Motor neuron (in vitro differentiated cells): ENCODE measurements at regions not wholly inside any gene's neighbourhood (a gene's known extent, or its start where the extent isn't known, plus 50 kb on each side); places are given as distances from the start of the nearest gene placed in this dataset.

Source experiments
- ATAC-seq, 8 experiments: fragments of 200-7000 bp; cut with Tn5 transposase; replicated peaks in 6 of 8; 2 replicates each; pipeline ENCODE4 v1.8.0; 2021; ENCODE audit warnings: mild to moderate bottlenecking in 8 of 8, moderate library complexity in 8 of 8
- H3K27ac ChIP-seq, 2 donors: fragments of 250-450 bp; sonication (Bioruptor Pico); 2 replicates each; pipeline ENCODE4 v1.9.0; 2021; ENCODE audit warnings: antibody characterized with exemption in 2 of 2, mild to moderate bottlenecking in 2 of 2, moderate library complexity in 1 of 2
- H3K4me1 ChIP-seq, 2 donors: fragments of 250-450 bp; sonication (Bioruptor Pico); replicated peaks in 1 of 2; 2 replicates each; pipeline ENCODE4 v1.6.1; 2021; ENCODE audit warnings: antibody characterized with exemption in 2 of 2, mild to moderate bottlenecking in 2 of 2, moderate library complexity in 1 of 2
- H3K4me3 ChIP-seq, 5 donors: fragments of 250-450 bp; sonication (Bioruptor Pico); 2 replicates each; pipeline ENCODE4 v1.9.0; 2021; ENCODE audit warnings: antibody characterized with exemption in 5 of 5, mild to moderate bottlenecking in 5 of 5, moderate library complexity in 4 of 5
- WGBS, 10 experiments: fragments of 450-650 bp; shearing (Covaris generic); methylation state at CpG; one replicate each; pipeline ENCODE4 v1.0.0; 2022; 5-methylcytosine and 5-hydroxymethylcytosine counted together
- in situ Hi-C, 9 experiments: fragments of 400-800 bp; cut with MboI; loops; one replicate each; pipeline ENCODE4 v1.15.0; 2021; ENCODE audit warnings: low sequenced_read_pairs in 9 of 9, low pct_unique_long_range_greater_than_20kb in 2 of 9; ENCODE audit not compliant: unreplicated experiment in 9 of 9

DNA sequence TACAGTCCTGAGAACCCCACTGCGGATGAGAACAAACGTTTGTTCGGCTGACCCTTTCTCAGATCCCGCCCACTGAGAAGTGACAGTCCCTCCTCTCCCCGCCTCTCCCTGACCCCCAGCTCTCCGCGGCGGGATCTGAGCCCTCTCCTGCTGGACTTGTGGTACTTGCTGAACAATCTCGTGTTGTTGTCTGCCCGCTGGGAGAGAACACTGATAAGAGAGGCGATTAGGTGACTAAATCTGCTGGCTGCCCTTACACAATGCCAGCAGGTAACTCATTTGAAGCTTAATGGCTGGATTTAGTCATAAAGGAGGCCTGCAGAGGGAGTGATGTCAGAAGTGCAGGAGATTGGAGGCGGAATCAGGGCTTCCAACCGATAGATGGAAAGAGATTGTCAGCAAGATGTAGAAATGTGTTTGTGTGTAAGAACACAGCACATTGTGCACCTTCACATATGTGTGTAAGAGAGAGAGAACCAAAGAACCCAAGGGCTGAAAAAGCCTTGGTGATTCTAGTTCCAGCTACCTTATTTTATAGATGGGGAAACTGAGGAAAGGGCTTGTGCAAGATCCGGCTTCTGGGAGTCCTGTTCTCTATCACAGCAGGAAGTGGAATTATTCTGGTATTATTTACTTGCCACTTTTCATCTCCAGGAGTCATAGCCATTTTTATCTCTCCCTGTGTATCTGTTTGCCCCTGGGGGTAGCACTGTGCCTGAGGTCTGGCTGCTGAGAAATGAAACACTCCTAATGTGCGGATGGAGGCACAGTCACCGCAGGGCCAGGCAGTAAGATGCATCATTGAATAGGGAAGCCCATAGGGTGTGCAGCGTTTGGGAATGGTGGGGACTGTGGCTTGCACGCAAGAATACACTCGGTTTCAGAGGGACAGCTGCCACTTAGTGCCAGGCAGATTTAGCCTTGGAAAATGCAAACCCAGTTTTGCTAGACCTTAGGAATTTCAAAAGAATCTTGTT, 203.7 kb upstream of the MSX2 start:
- WGBS, 10 experiments, result 11 to 93% (median 68%) methylated on average over 1 to 15 of the region's 19 CpGs
- peak in 5 of 8 experiments; percentile 57 to 76 (median 68) for ATAC-seq
- no peak overlapping the region for H3K4me3 ChIP-seq
- peaks cover 4 to 8% of the 10 kb centered on the region in 2 donors for H3K4me1 ChIP-seq
- in situ Hi-C loops, result no loop called here
- no peak overlapping the region for H3K27ac ChIP-seq

DNA sequence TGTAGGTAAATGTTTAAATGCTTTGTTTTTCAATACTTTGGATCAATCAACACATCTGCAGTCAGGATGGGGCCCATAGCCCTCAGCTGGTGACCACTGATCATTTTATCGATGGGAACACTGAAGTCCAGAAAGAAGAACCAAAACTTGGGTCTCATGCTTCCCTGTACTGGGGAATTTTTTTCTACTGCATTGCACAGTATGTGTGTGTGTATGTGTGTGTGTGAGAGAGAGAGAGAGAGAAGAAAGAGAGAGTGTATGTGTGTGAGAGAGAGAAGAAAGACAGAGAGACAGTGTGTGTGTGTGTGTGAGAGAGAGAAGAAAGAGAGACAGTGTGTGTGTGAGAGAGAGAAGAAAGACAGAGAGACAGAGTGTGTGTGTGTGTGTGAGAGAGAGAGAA, 202.9 kb upstream of the MSX2 start:
- WGBS, 10 experiments, result 0 to 100% (median 64%) methylated on average over 1 of the region's 1 CpG; no CpG with 5 or more reads in 2 of the 10 experiments
- Histone ChIP-seq H3K27ac (no peak overlapping the region), H3K4me1 (peaks cover 4 to 8% of the 10 kb centered on the region in 2 donors), H3K4me3 (no peak overlapping the region)
- no peak for ATAC-seq
- in situ Hi-C loops, result no loop called here

DNA sequence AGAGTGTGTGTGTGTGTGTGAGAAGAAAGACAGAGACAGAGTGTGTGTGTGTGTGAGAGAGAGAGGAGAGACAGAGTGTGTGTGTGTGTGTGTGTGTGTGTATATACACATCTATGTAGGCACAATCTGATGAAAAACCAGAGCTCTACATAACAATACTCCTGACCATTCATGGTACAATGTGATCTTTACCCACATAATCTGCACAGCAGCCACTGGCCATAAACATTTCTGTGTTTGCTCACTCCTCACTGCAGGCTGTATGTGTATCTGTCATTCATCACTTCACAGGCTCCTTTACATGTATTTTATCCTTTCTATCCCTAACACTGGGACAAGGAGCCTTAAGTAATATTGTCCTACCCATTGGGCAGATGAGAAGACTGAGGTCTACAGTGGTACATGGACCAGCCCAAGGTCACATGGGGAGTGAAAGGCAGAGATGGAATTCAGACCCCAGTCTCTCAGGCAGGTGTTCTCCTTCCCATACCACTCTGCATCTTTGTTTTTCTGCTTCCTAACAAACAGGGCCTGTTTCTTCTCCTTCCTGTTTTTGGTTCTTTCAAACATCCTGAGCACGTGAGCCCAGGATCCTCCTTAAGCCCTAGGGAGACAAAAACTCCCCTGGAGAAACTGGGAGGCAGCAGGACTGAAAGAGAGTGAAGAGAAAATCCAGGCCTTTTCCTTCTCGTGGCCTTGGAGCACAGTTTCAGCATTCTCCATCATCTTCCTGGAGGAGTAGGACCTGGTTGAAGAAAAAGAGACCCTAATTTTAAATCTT, 201.7 kb upstream of the MSX2 start:
- ATAC-seq, result no peak
- H3K27ac ChIP-seq, result no peak overlapping the region
- in situ Hi-C loops, result no loop called here
- WGBS, 10 experiments, result 0 to 79% (median 35%) methylated on average over 1 to 2 of the region's 2 CpGs; no CpG with 5 or more reads in 2 of the 10 experiments
- H3K4me1 ChIP-seq, result peaks cover 4 to 8% of the 10 kb centered on the region in 2 donors
- no peak overlapping the region for H3K4me3 ChIP-seq

DNA sequence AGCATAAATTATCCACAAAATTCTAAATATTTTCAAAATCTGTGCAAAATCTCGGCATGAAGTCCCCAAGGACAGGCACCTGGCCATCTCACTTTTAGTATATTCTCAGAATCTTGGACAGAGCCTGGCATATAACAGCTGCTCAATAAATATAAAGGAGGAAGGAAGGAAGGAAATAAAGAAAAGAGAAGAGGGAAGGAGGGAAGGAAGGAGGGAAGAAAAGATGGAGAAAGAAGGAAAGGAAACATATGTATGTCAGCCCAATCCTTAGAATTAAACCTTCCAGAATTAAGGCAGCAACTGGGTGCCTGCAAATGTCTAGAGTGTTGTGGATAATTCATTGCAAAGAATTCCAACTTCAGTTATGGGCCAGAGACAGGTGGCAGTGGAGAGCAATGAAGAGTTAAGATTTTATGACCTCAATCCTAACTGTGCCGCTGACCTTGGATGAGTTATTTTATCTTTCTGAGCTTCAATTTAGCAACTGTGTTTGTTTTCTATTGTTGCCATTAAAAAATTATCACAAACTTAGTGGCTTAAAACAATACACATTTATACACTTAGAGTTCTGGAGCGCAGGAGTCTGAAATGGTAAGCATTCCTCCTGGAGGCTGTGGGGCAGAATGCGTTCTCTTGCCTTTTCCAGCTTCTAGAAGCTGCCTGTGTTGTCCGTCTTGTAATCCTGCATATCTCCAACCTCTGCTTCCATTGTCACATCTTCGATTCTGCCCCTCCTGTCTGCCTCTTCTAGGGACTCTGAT, 200.9 kb upstream of the MSX2 start:
- in situ Hi-C loops, result no loop called here
- Histone ChIP-seq H3K27ac (no peak overlapping the region), H3K4me1 (peaks cover 4 to 8% of the 10 kb centered on the region in 2 donors), H3K4me3 (no peak overlapping the region)
- no peak for ATAC-seq
- WGBS, 10 experiments, result 20 to 100% (median 75%) methylated on average over 1 to 5 of the region's 6 CpGs

DNA sequence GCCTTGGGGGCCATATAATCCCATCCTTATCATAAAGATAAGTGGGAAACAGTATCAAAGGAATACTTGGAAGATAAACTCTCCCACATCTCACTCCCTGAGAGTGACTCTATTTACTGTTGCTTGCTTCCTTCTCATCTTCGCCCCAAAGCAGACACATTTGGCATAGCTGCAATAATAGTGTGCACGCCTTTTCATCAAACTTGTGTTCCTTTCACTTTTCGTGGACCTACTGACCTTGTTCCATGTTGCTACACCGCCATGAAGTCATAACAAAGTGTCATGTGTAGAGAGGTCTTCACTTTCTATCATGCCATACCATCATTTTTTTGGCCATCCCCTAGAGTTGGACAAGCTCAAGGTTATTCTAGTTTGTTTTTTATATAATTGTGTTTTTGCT, 200.0 kb upstream of the MSX2 start:
- in situ Hi-C loops, result no loop called here

DNA sequence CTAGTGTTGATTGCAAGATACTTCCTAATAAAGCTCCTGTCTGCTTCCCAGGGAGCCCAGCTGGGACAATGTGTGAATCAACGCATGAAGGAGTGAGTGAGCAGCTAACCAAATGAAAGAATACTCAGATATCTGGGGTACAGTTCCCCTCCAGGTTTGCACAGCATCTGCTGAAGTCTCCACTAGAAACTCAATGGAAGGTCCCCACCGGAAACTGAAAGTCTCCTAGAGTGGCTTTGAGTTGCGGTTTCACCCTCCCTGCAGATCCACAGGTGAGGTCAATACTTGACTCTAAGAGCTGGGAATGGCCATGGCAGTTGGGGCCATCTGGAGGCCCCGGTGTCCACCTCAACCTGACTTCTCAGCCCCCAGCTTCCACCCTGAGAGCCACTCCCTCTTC, 198.2 kb upstream of the MSX2 start:
- no peaks in the 10 kb centered on the region for H3K4me1 ChIP-seq
- in situ Hi-C loops, result no loop called here
- no peak overlapping the region for H3K27ac ChIP-seq
- ATAC-seq, result no peak
- WGBS, 10 experiments, result 0 to 100% (median 60%) methylated on average over 1 to 4 of the region's 4 CpGs; no CpG with 5 or more reads in 3 of the 10 experiments
- no peak overlapping the region for H3K4me3 ChIP-seq

More for the DNA sequence above, 200.0 kb upstream of the MSX2 start:
- WGBS, 10 experiments, result 21 to 100% (median 80%) methylated on average over 1 to 4 of the region's 4 CpGs; no CpG with 5 or more reads in 4 of the 10 experiments
- no peak for ATAC-seq
- Histone ChIP-seq H3K27ac (no peak overlapping the region), H3K4me1 (peaks cover 4 to 8% of the 10 kb centered on the region in 2 donors), H3K4me3 (no peak overlapping the region)

DNA sequence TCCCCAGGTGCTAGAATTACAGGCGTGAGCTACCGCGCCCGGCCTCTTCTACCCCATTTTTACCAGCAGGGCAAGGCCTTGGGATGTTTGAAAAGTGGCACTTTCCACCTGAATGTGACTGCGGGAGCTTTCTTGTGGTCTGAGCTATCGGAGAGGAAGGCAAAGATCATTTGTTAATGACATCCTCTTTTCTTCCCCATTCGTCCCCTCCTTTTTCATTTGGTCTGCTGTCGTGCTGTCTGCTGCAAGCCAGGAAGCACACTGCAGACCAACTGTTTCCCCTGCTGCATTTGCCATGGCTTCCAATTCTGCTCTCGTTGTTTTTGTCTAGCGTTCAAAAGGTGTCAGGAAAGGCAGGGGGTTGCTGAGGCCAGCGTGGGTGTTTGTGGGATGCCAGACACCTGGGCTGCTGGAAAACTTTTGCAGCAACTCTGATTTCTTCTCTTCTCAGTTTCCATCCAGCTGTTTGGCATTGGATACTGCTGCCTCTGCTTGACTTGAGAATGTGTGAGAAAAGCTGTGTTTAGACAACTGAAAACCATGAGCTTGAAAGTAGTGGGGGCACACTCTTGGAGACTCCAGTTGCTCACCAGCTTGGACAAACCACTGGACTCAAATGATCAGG, 196.4 kb upstream of the MSX2 start:
- ATAC-seq, result no peak
- Histone ChIP-seq H3K27ac (no peak overlapping the region), H3K4me1 (peaks cover 0 to 5% of the 10 kb centered on the region in 2 donors), H3K4me3 (no peak overlapping the region)
- in situ Hi-C loops, result no loop called here
- 10 to 91% (median 50%) methylated on average over 1 to 8 of the region's 11 CpGs; no CpG with 5 or more reads in 1 of the 10 experiments for WGBS, 10 experiments

DNA sequence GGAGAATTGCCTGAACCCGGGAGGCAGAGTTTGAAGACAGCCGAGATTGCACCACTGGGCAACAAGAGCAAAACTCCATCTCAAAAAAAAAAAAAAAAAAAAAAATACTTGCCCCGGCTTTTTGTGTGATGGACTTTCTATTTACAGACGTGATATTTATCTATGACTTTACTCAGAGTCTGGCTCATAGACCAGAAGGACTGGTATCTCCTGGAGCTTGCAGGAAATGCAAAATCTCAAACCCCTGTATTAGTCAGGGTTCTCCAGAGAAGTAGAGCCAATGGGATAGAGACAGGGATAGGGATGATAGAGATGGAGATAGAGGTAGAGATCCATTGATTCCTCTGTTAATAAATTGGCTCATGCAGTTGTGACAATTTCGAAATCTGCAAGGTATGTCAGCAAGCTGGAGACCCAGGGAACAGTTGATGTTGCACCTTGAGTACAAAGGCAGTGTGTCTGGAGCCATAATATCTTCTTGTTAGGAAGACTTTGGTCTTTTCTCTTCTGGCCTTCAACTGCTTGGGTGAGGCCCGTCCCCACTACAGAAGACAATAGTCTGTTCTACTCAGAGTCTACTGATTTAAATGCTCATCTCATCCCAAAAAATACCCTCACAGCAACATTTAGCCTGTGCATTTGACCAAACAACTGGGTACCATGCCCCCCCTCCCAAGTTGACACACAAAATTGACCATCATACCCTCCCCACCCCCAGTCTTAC, 195.4 kb upstream of the MSX2 start:
- ATAC-seq, result no peak
- Histone ChIP-seq H3K4me1 (peaks cover 0 to 5% of the 10 kb centered on the region in 2 donors), H3K4me3 (no peak overlapping the region), H3K27ac (no peak overlapping the region)
- WGBS, 10 experiments, result 59 to 100% (median 69%) methylated on average over 2 to 5 of the region's 6 CpGs; no CpG with 5 or more reads in 3 of the 10 experiments
- in situ Hi-C loops, result no loop called here

DNA sequence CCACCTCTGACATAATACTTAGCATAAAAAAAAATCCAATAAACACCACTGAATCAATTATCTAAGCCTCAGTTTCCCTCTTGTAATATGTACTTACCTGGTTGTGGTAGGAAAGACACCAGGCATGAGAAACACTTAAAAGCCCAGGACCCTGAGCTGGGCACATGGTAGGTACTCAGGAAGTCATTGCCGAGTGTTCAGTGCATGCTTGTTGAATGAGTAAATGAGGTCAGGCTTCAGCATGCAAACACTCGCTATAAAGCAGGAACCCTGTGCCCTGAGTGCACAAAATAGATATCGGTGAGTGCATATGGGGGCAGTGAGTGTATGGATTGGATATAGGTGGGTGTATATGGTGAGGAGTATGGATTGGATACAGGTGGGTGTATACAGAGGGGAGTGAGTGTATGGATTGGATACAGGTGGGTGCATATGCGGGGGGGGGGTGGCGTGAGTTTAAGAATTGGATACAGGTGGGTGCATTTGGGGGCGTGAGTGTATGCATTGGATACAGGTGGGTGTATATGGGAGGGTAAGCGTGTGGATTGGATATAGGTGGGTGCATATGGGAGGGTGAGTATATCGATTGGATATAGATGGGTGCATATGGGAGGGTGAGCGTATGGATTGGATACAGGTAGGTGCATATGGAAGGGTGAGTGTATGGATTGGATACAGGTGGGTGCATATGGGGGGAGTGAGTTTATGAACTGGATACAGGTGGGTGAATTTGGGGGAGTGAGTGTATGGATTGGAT, 194.3 kb upstream of the MSX2 start:
- Histone ChIP-seq H3K4me1 (peaks cover 0 to 5% of the 10 kb centered on the region in 2 donors), H3K27ac (no peak overlapping the region), H3K4me3 (no peak overlapping the region)
- ATAC-seq, result no peak
- WGBS, 10 experiments, result 20 to 90% (median 82%) methylated on average over 1 to 6 of the region's 9 CpGs; no CpG with 5 or more reads in 2 of the 10 experiments
- in situ Hi-C loops, result no loop called here

DNA sequence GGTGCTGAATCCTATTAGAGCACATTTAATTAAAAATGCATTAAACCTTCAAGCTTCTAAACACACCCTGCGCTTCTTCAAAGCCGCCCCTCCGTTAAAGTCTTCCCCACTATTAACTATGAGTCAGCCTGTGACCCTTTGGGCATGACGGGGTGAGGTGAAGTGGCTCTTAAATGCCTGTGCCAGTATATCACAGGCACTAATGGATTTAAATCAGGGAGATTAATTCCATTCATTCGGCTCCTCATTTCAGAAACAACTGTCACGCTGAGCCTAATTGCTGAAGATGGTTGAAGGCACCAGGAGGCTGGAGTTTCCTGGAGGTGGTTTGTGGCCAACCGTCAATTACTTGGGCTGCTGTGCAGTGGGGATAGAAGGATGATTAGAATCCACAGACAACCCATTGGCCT, 192.6 kb upstream of the MSX2 start:
- Histone ChIP-seq H3K4me1 (peaks cover 0 to 5% of the 10 kb centered on the region in 2 donors), H3K27ac (no peak overlapping the region), H3K4me3 (no peak overlapping the region)
- in situ Hi-C loops, result no loop called here
- peak in 5 of 8 experiments; percentile 30 to 78 (median 32) for ATAC-seq
- 16 to 85% (median 78%) methylated on average over 1 to 7 of the region's 7 CpGs; no CpG with 5 or more reads in 1 of the 10 experiments for WGBS, 10 experiments
